ENCODE measurements at regions not wholly inside any gene's neighbourhood (a gene's known extent, or its start where the extent isn't known, plus 50 kb on each side); places are given as distances from the start of the nearest gene placed in this dataset.
"Not testable (repeated sequence)": the region's sequence is repeated elsewhere in the genome, so short reads cannot be mapped to it uniquely, and the experiment has no call there.

DNA sequence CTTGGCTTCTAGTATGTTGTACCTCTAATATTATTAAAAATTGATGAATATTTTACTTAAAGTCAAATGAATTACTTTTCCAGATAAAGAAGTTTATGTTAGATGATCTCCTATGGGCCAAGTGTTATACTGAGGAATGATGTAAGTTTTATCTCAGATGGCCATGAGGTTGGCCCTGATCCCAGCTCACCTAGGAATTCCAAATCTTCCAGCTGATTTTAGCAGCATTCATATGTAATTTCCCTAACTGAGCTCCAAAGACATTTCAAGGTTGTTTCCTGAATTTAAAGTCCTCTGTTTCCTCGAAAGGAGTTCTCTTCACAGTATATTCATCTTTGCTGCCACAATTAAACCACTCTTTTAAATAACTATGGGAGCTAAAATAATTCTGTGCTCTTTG is 1670.4 kb upstream of the SPRY2 start:
- DNase-seq (ENCODE audit: low read depth, low spot score): peak; percentile 35

DNA sequence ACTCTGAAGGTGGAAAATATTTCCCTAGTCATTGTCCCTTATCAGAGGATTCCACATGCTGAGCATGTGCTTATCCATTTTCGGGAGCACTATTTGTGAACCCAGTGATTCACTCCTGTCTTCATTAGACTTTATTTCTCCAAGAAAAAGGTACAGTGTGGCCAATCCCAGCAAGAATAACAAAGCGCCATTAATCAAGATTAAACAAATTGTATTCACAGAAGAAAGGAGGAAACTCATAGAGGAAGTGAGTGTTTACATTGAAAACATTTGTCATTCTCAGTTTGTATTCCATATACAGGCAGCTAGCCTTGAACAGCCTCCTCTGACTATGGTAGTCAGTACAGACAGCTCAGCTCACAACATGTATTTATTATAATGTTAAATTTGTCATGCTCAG is 1669.9 kb upstream of the SPRY2 start:
- no peak for DNase-seq (ENCODE audit: low read depth, low spot score)

DNA sequence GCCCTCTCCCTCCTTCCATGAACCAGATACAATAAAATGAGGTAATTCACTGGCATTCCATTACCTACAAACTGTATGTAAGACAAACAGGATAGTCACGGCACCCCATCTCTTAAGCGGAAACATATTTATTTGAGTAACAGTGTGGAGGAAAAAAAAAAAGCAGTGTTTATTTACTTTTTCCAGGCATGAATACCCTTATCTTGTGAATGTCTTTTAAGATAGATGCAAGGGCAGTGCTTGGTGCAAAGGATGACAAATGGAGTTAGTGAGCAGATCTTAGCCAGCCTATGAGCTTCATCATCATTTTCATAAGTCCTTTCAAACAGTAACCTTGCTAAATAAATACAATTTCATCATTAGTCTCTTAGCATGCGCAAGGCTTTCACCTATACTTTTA is 1661.8 kb upstream of the SPRY2 start:
- no peak for DNase-seq (ENCODE audit: low read depth, low spot score)

DNA sequence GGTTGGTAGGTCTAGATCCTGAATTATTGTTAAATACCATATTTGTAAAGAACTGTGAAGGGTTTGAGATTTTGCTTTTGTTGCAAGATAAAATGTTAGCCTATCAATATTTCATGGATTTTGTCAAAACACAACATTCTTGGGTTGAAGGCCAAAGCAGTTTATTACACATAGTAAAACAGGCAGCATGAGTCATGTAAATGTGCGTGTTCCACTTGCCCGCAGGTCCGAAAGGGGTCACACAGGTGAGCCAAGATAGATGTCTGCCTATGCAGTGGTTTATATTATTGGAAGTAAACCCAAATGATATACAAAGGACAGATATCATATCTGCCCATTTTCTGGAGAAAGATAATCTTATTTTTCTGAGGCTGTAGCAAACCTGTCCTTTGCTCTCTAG is 1654.4 kb upstream of the SPRY2 start:
- no peak for DNase-seq (ENCODE audit: low read depth, low spot score)

DNA sequence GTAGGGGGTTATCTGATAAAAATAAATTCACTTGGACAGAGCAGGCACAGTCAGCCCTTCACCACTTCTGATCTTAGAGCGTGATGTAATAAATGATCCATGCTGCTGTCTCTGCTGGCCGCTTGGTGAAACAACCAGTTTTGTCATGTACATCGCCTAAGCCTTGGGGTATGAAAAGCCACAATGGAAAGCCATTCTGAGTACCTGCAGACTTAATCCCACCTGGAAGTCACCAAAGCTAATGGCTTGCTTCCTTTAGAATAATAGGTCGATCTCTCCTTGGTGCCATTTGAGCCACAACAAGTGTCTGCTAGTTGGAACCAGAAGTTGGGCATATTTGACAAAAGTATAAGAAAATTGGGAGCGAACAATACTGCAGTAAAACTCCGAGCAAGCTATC is 1649.7 kb upstream of the SPRY2 start:
- peak; percentile 40 for DNase-seq (ENCODE audit: low read depth, low spot score)

DNA sequence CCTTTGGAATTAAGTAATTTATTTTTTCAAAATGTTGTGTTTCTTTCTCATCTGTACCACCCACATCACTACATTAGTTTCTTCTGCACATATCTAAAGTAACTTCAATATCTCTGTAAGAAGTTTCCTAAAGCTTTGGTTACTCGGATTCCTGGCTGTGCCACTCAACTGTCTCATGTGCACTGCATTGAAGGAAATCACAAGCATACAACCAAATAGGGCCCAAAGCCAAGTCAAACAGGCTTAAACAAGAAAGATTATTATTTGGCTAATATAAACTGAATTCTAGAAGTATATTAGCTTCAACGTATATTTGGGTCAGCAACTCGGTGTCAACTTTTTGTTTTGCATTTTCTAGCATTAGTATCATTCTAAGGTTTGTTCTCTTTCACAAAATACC is 1647.6 kb upstream of the SPRY2 start:
- no peak for DNase-seq (ENCODE audit: low read depth, low spot score)

DNA sequence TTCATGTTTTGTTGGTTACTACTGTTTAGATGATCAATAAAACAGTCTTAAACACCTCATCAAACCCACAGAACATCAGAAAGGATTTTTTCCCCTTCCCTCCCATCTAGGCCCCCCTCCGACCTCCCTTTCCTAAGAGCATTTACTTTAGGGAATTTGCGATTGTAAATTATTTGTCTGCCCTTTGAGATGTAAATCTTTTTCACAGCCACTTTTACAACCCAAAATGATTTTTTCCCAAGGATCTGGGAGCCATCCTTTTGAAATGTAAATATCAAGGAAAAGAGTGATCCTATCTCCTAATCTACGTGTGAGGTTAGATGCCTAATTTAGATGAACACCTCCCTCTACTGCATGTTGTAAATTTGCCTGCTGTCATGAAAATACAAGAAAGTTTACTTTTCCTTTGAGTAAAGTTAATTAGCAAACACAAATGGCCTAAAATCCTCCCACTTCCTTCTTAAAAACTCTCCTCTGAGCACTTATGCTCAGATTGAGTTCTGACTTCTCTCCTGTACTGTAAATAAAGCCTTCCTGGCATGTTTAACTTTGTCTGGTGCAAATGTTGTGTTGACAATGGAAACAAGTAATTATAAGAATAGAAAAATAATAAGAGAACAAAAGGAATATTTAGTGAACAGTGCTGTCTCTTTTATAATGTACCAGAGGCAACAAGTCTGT is 1646.9 kb upstream of the SPRY2 start:
- peak; percentile 40 for DNase-seq (ENCODE audit: low read depth, low spot score)

DNA sequence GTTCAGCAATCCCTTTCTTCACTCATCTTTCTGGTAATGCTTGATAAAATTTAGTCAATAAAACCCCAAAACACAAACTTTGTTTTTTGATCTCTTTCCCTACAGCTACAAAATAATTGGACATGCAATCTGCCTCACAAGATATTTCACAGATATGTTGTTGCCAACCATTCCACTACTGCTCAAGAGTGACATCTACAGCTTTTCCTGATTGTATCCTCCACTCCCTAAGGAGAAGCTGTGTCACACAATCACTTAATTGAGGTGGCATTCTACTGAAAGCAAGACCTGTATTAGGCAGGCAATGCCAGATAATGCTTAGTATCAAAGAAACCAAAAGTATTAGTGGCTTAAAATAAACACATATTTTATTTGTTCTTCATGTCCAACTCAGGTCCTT is 1646.2 kb upstream of the SPRY2 start:
- peak; percentile 20 for DNase-seq (ENCODE audit: low read depth, low spot score)

DNA sequence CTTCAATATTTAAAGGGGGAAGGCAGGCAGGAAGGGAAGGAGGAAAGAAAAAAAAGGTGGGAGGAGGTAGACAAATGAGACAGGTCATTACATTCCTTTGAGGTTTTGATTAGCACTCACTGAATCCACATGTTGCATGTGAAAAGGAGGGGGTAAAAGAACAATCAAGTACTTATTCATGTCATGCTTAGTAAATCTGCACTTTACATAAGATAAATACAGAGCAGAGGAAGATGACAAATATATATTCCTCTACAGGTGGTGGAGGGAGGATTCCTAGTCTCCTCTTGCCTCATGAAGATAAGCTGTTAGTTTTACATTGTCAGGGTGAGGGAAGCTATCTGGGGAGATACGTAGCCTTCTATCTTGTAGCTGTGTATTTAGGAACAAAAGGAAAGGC is 1645.4 kb upstream of the SPRY2 start:
- no peak for DNase-seq (ENCODE audit: low read depth, low spot score)

DNA sequence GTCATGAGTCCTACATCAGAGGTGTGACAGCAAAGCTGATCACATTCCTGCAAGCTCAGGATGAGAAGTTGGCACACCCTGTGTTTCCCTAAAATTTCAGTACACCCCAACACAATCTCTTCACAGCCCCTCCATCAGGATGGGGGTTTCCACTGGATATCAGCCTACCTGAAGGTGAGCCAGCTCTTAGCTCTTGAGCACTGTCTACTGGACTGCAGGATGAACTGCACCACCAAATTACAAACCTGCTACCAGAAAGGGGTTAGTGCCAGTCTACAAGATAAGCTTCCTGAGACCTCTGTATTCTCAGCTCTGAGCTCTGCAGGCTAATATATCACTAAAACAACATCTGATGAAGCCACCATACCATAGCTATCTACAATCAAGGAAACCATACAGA is 1616.2 kb upstream of the SPRY2 start:
- peak; percentile 17 for DNase-seq (ENCODE audit: low read depth, low spot score)

DNA sequence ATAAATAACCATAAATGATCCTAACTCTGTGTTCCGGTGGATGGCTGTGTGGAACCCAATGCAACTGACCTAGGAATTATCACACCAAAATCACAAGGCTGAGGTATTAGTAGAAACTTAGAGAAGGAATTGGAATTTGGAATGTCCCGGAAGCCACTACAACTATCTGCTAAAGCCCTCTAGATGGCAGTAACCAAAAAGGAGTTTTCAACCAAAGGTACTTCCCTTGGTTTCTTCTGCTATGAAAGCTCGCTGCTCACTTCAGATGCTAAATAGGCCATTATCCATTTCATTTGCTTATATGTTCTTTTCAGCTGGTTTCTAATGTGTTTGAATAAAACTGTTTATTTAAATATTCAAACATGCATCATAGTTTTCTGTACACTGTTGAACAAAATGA is 1589.1 kb upstream of the SPRY2 start:
- DNase-seq (ENCODE audit: low read depth, low spot score): peak; percentile 42

DNA sequence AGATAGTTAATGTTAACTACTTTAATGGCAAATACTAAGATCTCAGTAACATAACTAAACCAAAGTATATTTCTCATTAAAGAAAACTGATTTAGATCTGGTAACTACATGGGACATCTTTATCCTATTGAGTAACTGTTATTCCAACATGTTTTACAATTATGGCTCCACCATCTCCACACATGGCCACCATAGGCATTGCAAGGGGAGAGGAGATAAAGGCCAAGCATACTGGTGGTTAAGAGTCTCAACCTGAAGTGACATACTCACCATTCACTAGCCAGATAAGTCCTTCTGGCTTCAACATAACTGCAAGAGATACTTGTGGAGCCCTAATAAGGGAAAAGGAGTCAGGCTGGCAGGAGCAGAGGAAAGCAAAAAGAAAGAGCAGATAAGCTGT is 1586.4 kb upstream of the SPRY2 start:
- no peak for DNase-seq (ENCODE audit: low read depth, low spot score)

DNA sequence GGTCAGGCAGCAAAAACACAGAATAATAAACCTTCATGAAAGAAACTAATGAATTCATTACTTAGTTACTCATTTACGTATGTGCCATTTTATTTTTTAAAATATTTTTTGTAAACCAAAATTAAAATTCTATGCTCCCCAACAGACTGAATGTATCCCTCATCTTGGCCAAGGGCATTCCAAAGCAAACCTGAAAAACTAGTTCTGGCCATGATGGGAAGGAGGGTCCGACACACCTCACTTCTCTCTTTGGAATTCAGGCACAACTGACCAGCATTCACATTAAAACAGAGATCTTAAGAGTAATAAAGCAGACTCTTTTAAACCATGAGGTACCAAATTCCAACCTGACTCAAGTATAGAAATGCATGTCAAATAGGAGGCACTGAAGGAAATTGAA is 1576.9 kb upstream of the SPRY2 start:
- no peak for DNase-seq (ENCODE audit: low read depth, low spot score)

DNA sequence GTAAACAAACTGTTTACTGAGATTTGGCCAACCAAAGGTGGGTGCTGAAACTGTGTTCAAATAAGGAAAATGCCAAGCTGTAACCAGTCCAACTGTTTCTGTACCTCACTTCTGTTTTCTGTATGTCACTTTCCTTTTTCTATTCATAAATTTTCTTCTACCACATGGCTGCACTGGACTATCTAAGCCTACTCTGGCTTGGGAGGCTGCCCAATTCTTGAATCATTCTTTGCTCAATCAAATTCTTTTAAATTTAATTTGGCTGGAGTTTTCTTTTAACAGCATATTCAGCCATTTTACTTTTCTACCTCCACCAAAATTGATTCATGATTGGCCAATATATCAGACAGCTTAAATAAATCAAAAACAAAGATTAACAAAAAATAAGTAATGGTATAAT is 1575.5 kb upstream of the SPRY2 start:
- no peak for DNase-seq (ENCODE audit: low read depth, low spot score)

DNA sequence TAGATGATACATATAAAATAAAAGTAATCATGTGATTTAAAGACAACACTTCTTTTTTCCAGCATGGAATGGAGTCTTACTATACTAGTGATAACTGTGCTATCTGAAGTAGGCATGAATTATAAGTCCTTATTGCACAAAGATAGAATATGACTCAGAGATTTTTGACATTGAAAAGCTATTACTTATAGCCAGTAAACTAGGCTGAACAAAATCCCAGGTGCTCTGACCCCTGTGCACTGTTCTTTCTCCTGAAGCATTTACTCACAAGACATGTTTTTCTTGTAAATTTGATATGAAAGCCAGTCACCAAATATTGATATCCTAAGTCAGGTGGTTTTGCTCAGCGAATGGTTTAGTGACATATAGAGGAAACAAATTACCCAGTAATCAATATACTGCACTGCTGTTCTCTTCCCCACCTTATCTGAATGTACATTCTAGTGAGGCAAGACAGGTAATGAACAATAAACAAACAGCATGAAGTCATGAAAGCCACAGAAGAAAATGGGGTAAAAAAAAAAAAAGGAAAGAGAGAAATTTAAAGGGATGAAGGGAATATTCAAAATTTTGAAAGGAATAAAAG is 1567.0 kb upstream of the SPRY2 start:
- no peak for DNase-seq (ENCODE audit: low read depth, low spot score)

DNA sequence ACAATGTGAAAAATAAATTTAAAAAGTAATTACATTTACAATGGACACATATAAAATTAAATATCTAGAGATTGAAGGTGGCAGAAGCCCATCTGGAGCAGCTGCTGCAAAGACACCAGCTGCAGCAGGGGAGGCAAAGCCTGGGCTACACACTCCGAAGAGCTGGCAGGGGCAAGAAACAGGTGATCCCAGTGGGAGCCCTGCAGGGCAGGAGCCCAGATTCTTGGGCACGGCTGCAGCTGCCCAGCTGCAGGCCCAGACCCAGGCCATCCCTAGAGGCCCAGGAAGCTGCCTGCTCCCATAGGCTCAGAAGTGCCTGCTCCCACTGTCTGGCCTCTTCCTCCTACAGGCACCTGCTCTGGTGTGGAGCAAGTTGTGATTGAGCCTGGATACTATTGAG is 1547.9 kb upstream of the SPRY2 start:
- DNase-seq (ENCODE audit: low read depth, low spot score): no peak

DNA sequence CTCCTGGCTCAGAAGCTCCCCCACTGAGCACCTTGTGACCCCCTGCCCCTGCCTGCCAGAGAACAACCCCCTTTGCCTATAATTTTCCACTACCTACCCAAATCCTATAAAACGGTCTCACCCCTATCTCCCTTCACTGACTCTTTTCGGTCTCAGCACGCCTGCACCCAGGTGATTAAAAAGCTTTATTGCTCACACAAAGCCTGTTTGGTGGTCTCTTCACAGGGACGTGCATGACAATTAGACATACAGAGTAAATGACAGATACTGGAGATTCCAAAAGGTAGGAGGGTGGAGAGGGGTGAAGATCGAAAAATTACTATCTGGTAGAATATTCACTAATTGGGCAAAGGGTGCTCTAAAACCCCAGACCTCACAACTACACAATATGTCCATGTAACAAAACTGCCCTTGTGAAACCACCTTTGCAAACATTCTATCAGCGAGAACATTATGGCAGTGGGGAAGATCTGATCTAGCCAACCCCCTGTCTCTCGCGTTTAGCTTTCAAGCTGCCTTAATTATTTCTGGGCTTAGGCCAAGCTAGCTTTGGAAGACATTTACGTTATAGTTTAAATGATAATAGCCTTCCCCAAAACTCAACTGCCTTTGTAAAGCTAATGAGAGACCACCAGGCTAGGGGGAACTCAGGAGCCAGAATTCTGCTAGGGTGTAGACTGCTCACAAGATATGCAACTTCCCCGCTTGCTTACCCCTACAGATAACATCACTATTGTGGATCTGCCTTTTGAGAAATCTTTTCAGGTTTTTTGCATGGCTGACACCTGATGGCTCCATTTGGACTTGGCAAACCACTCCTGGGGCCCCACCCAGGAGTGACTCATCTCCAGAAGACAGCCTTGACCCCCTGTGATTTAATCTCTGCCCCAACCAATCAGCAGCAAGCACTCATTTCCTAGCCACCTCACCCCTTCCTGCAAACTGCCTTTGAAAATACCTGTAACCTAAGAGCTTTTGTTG is 1534.0 kb upstream of the SPRY2 start:
- DNase-seq (ENCODE audit: low read depth, low spot score): peak; percentile 91

DNA sequence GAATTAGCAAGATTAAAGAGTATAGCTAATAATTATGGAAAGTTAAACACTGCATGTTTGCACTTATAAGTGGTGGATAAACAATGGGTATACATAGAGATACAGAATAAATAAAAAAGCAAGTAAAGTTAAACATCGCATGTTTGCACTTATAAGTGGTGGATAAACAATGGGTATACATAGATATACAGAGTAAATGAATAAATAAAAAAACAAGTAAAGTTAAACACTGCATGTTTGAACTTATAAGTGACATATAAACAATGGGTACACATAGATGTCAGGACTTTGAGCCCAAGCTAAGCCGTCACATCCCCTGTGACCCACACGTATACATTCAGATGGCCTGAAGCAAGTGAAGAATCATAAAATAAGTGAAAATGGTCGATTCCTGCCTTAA is 1533.3 kb upstream of the SPRY2 start:
- no peak for DNase-seq (ENCODE audit: low read depth, low spot score)

DNA sequence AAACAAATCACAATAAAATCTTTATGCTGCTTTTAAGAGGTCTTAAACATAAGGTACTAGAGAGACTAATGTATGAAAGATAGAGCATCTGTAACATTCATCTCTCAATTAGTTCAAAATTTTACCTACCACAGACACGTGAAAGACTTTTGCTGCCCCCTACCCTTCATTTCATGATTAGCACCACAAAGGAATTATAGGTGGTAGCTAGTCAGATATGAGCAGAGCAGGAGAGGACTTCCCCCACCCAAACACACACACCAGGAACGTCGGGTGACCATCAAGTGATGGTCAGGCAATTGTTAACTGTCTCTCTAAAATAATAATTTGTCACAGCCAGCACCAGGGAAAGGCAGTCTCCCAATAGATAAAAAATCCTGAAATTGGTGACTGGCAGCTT is 1531.7 kb upstream of the SPRY2 start:
- no peak for DNase-seq (ENCODE audit: low read depth, low spot score)

DNA sequence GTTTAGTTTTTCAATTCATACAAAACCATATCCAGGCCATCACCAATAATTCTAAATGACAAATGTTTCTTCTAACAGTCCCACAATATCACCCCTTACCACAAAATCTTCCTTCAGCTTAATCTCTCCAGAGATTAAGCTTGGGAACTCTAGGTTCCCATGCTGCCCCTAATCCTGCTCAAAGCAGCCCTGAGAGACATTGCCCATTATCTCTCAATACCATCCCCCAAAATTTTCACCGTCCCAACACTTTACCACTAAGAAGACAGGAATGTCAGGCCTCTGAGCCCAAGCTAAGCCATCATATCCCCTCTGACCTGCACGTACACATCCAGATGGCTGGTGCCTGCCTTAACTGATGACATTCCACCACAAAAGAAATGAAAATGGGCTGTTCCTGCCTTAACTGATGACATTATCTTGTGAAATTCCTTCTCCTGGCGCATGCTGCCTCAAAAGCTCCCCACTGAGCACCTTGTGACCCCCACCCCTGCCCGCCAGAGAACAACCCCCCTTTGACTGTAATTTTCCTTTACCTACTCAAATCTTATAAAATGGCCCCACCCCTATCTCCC is 1530.9 kb upstream of the SPRY2 start:
- not testable (repeated sequence) for DNase-seq (ENCODE audit: low read depth, low spot score)

DNA sequence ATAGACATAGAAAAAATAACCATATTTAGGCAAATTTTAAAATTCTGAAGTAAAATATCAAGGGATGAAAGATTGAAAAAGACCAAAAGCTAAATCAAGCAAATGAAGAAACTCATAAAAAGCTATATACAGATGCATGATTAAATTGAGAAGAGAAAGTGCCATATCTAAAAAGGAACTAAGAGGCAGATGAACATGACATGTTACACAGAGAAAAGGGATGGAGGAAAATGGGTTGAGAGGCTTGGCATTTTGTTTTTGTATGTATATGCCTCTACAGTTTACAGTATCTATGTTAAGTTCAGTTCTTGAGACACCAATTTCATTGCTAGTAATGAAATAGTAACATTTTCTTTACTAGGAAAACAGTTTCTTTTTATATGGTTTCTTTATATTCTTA is 1507.4 kb upstream of the SPRY2 start:
- DNase-seq (ENCODE audit: low read depth, low spot score): no peak

DNA sequence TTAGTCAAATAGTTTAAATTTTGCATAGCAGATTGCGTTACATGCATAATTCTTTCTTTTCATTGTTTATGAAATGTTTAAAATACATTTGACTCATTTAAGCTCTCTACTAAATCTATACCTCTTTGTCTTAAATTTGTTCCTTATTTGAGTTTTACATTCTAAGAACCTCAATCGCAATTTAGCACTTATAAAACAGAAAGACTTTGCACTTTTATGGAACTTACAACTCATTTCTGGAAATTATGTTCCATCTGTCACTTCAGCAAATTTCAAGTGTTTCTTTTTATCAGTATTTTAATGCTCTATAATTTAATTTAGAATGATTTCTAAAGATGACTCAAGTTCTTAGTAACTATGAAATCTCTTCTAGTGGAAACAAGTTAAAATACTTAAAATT is 1505.8 kb upstream of the SPRY2 start:
- no peak for DNase-seq (ENCODE audit: low read depth, low spot score)

Data from iPS DF 19.7 (cell line).